Suprapubic skin (tissue), 4 donors: ENCODE measurements at regions not wholly inside any gene's neighbourhood (a gene's known extent, or its start where the extent isn't known, plus 50 kb on each side); places are given as distances from the start of the nearest gene placed in this dataset.

Experiments
- CTCF ChIP-seq, 2 donors: fragments of 200-600 bp in 1 of 2; fragments of 450-650 bp in 1 of 2; sonication (generic) in 1 of 2; IDR thresholded peaks; one replicate each; pipeline ENCODE4 v1.5.1; 2016 to 2019; ENCODE audit warnings: antibody characterized with exemption in 2 of 2, mild to moderate bottlenecking in 1 of 2, moderate library complexity in 1 of 2
- EP300 ChIP-seq: sonication (generic); formaldehyde crosslinking; IDR thresholded peaks from one replicate; pipeline ENCODE4 v1.6.1; 2017; ENCODE audit warnings: antibody characterized with exemption
- POLR2A ChIP-seq, 2 donors: fragments of 450-650 bp; IDR thresholded peaks; one replicate each; pipeline ENCODE4 v1.6.1; 2017; ENCODE audit warnings: antibody characterized with exemption in 2 of 2, mild to moderate bottlenecking in 2 of 2, moderate library complexity in 2 of 2
- POLR2AphosphoS5 ChIP-seq, 3 donors: sonication (generic); formaldehyde crosslinking; IDR thresholded peaks; one replicate each; pipeline ENCODE4 v1.6.1; 2017; ENCODE audit warnings: antibody characterized with exemption in 3 of 3

- no peak for TF ChIP-seq POLR2A (IDR thresholded peaks at IDR 0.05)
- TF ChIP-seq CTCF (IDR thresholded peaks at IDR 0.05) = no peak
- TF ChIP-seq EP300 = no peak
- no peak for TF ChIP-seq POLR2AphosphoS5 (IDR thresholded peaks at IDR 0.05)
These were observed 63.3 kb upstream of the EXOC2 start for GRCh38 chr6:756224-756623.
